Astrocyte of the spinal cord (primary cell): ENCODE measurements at regions not wholly inside any gene's neighbourhood (a gene's known extent, or its start where the extent isn't known, plus 50 kb on each side); places are given as distances from the start of the nearest gene placed in this dataset.

ENCODE experiments used
- DNase-seq: peaks from one replicate; pipeline ENCODE4 v3.0.0; 2011; ENCODE audit warnings: low read depth, low spot score
- H3K4me3 ChIP-seq: 2 replicates; pipeline ENCODE4 v1.5.1; 2011; ENCODE audit warnings: low read depth, mild to moderate bottlenecking, low read length, moderate library complexity
- CTCF ChIP-seq: IDR thresholded peaks from 2 replicates; pipeline ENCODE4 v1.5.1; 2012; ENCODE audit warnings: low read depth, mild to moderate bottlenecking, low read length, inconsistent platforms
- in situ Hi-C: cut with HindIII; loops from 2 replicates; pipeline ENCODE4 v1.10.0; 2017; ENCODE audit warnings: low sequenced_read_pairs

- no peak for TF ChIP-seq CTCF
These were observed 821.5 kb downstream of the CDH8 start for GRCh38 chr16:61214780-61215179.

GRCh38 chr16:61210076-61210475 is 826.2 kb downstream of the CDH8 start:
- no peak for DNase-seq
- in situ Hi-C loops: no loop called here
- no peak for TF ChIP-seq CTCF
- H3K4me3 ChIP-seq: no peak overlapping the region

More at GRCh38 chr16:61214780-61215179, 821.5 kb downstream of the CDH8 start:
- no peak for DNase-seq
- in situ Hi-C loops: no loop called here
- H3K4me3 ChIP-seq: no peak overlapping the region

GRCh38 chr16:61195006-61195405 is 841.2 kb downstream of the CDH8 start:
- in situ Hi-C loops: no loop called here
- no peak overlapping the region for H3K4me3 ChIP-seq
- TF ChIP-seq CTCF: no peak
- DNase-seq: no peak

GRCh38 chr16:61194573-61194972 is 841.7 kb downstream of the CDH8 start:
- no peak for DNase-seq
- in situ Hi-C loops: no loop called here
- no peak for TF ChIP-seq CTCF
- no peak overlapping the region for H3K4me3 ChIP-seq

- TF ChIP-seq CTCF: no peak
- no peak overlapping the region for H3K4me3 ChIP-seq
- in situ Hi-C loops: no loop called here
- no peak for DNase-seq
These were observed 853.8 kb downstream of the CDH8 start for GRCh38 chr16:61182391-61182790.

- no peak overlapping the region for H3K4me3 ChIP-seq
- no peak for DNase-seq
- in situ Hi-C loops: no loop called here
- TF ChIP-seq CTCF: no peak
These were observed 854.3 kb downstream of the CDH8 start for GRCh38 chr16:61181982-61182381.

- in situ Hi-C loops: no loop called here
- no peak for TF ChIP-seq CTCF
These were observed 856.7 kb downstream of the CDH8 start for GRCh38 chr16:61179561-61179960.

More at GRCh38 chr16:61179561-61179960, 856.7 kb downstream of the CDH8 start:
- DNase-seq: no peak
- no peak overlapping the region for H3K4me3 ChIP-seq
